ENCODE measurements at regions not wholly inside any gene's neighbourhood (a gene's known extent, or its start where the extent isn't known, plus 50 kb on each side); places are given as distances from the start of the nearest gene placed in this dataset.
"Not testable (repeated sequence)": the region's sequence is repeated elsewhere in the genome, so short reads cannot be mapped to it uniquely, and the experiment has no call there.

DNA sequence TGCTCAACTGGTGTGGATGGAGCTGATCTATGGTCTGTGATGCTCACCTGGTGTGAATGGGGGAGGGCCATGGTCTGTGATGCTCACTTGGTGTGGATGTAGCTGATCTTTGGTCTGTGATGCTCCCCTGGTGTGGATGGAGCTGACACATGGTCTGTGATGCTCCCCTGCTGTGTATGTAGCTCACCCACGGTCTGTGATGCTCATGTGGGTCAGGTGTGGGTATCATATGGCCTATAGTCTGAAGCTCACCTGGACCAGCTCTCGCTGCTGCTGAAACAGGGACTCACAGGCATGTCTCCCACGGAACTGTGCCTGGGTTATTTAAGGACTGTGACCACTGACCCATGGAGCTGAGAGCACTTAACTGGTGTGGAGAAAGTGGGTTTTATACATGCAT lies 109.7 kb downstream of the CRLF2 start:
- DNase-seq: no peak

DNA sequence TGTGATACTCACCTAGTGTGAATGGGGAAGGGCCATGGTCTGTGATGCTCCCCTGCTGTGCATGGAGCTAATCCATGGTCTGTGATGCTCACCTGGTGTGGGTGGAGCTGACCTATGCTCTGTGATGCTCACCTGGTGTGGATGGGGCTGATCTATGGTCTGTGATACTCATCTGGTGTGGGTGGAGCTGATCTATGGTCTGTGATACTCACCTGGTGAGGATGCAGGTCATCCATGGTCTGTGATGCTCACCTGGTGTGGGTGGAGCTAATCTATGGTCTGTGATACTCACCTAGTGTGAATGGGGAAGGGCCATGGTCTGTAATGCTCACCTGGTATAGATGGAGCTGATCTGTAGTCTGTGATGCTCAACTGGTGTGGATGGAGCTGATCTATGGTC lies 110.2 kb downstream of the CRLF2 start:
- DNase-seq: not testable (repeated sequence)

DNA sequence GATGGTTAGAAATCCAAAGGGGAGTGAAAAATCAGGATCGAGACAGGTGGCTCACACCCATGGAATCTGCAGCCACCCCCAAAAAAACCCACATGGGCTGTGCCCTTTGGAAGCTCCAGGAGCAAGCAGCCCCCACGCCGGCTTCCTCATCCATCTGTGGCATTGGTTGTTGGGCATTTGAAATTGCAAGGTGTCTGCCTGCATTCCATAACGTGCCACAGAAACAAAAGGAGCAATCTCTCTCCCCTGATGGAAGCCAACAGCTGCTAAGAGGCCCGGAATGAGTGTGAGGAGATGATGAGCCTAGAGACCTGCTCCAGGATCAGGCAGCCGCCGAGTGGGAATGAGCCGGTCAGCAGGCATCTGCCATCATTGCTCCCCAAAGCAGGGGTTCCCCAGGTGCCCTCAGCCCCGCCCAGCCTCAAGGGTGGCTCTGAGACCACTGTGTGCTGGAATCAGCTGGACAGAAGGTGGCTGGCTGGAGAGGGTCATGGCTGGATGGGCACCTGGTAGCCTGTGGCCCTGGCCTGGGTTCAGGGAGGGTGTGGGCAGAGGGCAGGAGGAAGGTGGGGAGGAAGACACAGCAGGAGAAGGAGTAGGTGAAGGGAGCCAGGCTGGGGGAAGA lies 113.2 kb downstream of the CRLF2 start:
- DNase-seq: no peak

DNA sequence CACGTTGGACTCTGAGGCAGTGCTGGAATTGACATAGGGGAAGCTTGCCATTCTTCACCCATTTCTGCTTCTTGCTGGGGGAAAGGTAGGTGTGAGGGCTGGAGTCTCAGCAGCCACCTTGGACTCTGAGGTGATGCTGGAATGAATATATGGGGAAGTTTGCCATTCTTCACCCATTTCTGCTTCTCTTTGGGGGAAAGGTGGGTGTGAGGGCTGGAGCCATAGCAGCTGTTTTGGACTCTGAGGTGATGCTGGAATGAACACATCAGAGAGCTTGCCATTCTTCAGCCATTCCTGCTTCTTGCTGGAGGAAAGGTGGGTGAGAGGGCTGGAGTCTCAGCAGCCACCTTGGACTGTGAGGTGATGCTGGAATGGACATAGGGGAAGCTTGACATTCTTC lies 115.1 kb downstream of the CRLF2 start:
- no peak for DNase-seq

DNA sequence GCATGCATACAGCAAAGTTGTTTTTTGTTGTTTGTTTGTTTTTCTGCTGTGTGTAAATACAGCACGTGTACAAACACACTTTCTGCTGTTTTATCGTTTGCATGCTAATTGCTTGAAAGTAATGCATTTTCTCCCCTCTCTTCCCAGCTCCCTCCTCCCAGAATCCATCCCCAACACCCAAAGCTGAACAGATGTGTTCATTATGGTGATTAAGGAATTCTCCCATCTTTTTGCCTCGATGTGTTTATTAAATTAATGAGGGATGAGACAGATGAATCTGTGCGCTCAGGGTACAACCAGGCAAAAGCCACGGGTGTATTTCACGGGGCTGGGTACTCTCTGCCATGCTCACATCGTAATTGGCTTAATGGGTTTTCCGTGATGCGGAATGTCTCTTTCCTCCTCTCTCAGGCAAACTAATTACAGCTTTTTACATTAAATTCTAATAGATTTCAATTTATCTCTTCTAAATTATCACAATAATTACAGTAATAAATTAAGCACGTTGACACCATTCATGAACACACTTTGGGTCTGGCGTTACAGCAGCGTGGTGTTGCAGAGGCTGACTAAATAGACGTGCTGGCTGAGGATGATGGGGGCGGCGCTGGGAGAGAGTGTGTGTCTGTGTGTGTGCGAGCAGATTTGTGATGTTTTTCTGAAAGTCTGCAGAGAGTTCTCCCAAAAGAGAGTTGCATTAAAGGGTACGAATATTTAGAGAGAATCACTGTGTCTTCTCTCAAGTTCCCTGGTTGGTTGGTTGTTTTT lies 117.7 kb downstream of the CRLF2 start:
- DNase-seq: no peak

DNA sequence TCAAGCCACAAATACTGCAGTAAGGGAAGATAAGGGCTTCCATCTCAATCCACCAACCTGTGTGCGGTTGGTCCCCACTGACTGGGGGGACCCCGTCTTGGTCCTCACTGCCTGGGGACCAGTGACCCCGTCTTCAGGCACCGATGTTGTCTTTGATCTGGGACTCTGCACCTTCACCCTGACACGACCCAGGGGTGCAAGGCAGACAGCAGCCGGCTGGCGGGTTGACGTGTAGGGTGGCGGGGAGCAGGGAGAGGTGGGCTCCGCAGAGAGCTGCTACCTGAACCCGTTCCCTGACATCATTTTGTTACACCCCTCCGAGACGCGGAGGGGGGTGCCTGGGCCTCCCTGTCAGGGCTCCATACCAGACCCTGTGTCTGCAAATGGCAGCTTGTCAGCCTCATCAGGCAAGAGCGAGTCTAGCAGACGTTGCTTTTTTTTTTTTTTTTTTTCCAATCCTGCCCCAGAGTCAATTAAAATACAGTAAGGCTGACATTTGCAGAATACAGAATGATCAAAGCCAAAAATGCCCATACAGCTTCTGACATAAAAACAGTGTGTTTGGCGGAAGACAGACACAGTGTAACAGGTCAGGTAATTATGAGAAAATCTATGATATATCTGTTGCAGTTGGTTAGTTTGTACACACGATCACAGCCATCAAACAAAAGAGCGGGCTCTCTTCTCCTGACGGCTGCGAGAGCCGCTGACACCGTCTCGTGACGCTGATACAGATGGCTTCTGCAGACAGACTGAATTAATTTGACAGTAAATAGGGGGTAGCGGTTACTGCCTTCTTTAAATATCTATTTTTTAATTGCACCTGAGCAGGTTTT lies 118.6 kb downstream of the CRLF2 start:
- DNase-seq: no peak

DNA sequence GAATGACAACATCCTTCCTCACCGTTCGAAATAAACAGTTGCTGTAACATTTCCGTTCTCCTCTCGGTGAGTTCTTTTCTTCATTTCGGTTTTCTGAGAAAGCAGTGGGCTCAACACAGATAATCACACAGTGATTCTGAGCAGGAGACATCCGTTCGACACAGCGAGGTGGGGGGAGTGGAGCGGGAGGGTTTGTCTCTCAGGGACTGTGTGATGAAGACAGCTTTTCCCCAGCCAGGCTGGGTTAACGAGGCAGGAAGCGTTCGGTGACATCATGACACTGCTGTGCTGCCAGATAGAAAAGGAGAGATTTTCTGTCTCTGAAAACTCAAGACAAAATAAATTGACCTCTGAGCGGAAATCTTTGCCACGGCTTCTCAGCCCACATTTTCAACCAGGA lies 119.3 kb downstream of the CRLF2 start:
- no peak for DNase-seq

DNA sequence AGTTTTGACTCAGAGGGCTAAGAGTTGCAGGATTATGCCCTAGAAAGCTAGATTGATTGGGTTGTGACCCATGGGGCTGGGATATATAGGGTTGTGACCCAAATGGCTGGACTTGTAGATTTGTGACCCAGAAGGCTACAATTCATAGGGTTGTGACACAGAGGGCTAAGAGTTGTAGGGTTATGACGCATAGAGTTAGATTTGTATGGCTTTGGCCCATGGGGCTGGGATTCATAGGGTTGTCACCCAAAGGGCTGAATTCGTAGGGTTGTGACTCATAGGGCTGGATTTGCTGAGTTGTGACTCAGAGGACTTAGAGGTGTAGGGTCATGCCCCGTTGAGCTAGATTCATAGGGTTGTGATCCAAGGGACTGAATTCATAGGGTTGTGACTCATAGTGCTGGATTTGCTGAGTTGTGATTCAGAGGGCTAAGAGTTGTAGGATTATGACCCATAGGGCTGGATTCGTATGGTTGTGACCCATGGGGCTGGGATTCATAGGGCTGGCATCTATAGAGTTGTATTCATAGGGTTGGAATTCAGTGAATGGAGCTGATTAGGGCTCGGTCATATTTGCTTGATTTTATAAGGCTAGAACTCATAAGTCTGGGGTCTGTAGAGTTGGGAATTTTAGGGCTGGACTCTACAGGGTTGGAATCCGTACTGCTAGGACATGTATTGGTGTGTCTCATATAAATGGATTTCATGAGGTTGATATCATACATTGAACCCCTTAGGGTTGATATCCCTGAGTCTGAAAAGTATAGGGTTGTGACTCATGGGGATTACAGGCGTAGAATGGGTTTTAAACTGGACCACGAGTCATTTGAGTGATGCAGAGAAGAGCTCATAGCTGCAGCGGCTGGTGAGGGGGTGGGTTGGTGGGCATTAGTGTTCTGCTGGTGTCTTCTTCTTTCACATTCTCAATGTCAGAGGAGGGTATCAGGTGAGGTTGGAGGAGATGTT lies 125.7 kb downstream of the CRLF2 start:
- no peak for DNase-seq

DNA sequence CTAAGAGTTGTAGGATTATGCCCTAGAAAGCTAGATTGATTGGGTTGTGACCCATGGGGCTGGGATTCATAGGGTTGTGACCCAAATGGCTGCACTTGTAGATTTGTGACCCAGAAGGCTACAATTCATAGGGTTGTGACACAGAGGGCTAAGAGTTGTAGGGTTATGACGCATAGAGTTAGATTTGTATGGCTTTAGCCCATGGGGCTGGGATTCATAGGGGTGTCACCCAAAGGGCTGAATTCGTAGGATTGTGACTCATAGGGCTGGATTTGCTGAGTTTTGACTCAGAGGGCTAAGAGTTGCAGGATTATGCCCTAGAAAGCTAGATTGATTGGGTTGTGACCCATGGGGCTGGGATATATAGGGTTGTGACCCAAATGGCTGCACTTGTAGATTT lies 126.6 kb downstream of the CRLF2 start:
- DNase-seq: not testable (repeated sequence)

DNA sequence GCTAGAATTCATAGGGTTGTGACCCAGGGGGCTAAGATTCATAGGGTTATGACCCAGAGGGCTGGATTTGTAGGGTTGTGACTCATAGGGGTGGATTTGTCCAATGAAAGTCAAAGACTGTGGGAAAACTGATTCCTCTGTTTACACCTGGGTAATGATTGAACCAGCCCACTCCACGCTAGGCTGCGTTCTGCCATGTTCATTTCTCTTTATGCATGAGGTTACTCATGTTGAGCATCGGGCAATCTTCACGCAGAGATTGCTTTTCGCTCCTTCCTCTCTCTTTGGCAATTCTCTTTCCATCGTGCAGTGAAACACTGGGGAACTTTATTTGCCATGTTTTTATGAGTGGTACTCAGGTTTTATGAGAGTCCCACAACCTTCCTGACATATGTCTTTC lies 127.8 kb downstream of the CRLF2 start:
- no peak for DNase-seq

DNA sequence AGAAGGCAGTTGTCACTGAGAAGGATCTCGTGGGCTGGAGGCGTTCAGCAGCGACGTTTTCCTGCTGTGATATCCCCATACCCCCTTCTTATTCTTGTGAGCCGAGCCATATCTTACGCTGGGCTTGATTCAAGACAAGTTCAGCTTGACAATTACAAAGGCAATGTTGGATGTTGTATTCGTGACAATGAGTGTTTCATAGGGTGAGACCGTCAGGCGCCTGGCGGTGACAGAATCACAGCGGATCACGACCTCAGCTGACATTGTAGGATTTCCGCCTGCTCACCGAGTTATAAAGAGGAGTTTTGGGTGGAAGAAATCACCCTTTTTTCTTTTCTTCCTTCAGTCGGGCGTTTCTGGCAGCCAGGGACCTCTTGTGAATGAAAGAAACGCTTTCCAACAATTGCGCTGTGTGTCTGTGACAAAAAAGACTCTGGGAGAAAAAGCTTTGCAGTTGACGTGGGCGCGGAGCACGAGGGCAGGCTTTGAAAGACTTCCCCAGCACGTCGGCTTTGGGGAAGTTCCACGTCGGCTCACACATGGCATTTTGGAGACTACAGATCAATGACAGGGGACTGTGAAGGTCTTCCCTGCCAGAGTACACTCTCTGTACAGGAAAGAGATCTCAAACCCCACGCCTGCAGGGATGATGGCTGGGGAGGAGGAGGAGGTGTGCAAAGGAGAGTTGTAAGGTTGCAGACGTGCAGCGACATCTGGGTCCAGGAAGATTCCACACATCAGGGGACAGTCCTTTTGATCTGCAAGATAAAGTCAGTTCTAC lies 135.4 kb downstream of the CRLF2 start:
- DNase-seq: no peak

DNA sequence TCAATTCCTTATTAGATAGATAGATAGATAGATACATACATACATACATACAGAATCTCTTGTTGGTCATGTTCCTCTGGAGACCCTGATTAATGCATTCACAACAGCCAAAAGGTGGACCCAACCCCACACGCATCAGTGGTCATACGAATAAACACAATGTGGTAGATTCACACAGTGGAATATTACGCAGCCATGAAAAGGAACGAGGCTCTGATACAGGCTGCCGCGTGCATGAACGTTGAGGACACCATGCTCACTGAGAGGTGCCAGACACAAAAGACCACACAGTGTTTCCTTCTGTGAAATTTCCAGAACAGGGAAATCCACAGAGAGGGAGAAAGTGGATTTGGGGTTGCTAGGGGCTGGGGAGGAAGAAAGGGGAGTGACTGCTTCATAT lies 136.7 kb downstream of the CRLF2 start:
- DNase-seq: no peak

DNA sequence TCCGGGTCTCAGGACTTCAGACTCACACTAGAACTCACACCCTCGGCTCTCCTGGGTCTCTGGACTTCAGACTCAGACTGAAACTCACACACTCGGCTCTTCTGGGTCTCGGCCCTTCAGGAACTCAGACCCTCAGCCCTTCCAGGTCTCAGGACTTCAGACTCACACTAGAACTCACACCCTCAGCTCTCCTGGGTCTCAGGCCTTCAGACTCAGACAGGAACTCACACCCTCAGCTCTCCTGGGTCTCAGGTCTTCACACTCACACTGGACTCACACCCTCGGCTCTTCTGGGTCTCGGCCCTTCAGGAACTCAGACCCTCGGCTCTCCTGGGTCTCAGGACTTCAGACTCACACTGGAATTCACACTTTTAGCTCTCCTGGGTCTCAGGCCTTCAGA lies 137.3 kb downstream of the CRLF2 start:
- no peak for DNase-seq

DNA sequence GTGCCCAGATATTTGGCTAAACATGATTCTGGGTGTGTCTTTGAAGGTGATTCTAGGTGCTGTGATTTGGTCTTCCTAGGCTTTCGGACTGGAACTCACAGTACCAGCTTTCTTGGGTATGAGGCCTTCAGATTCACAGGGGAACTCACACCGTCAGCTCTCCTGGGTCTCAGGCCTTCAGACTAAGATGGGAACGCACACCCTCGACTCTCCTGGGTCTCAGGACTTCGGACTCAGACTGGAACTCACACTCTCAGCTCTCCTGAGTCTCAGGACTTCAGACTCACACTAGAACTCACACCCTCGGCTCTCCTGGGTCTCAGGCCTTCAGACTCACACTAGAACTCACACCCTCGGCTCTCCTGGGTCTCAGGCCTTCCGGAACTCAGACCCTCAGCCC lies 137.7 kb downstream of the CRLF2 start:
- no peak for DNase-seq

DNA sequence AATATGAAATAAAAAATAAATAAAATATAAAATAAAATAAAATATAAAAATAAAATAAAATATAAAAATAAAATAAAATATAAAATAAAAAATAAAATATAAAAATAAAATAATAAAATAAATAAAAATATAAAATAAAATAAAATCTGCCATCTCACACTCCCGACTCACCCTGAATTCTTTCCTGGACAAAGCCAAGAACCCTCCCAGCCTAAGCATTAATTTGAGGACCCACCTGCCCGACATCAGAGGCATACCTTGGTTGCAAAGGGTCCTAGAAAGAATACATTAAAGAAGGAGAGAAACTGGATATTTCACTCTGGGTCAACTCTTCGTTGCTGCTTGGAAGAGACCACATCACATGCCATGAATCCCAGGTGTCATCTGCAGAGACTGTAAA lies 138.3 kb downstream of the CRLF2 start:
- DNase-seq: no peak

DNA sequence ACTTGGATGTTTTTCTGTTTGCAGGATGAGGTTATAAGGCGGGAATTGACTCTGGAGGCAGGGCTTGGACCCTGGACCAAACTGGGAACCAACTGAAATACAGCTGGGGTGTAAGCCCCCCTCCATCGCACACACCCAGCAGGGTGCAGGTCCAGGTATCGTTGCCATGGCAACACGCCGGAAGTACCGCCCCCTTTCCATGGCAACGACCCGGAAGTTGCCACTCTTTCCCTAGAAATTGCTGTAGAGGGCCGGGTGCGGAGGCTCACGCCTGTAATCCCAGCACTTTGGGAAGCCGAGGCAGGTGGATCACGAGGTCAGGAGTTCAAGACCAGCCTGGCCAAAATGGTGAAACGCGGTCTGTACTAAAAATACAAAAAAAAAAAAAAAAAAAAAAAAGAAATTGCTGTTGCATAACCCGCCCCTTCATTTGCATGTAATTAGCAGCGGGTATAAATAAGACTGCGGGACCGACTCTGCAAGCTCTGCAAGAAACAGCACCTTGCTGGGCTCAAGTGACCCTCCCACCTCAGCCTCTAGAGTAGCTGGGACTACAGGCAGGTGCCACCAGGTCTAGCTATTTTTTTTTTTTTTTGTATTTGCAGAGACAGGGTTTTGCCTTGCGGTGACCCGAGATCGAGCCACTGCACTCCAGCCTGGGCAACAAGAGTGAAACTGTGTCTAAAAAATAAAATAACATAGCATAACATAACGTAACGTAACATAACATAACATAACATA lies 139.6 kb downstream of the CRLF2 start:
- no peak for DNase-seq

DNA sequence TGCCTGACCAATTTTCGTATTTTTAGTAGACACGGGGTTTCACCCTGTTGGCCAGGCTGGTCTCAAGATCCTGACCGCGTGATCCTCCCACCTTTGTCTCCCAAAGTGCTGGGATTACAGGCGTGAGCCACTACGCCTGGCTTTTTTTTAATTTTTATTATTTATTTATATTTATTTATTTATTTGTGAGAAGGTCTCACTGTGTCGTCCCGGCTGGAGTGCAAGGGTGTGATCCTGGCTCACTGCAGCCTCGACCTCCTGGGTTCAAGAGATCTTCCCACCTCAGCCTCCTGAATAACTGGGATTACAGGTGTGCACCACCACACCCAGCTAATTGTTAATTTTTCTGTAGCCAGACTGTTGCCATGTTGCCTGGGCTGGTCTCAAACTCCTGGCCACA lies 141.1 kb downstream of the CRLF2 start:
- DNase-seq: no peak

DNA sequence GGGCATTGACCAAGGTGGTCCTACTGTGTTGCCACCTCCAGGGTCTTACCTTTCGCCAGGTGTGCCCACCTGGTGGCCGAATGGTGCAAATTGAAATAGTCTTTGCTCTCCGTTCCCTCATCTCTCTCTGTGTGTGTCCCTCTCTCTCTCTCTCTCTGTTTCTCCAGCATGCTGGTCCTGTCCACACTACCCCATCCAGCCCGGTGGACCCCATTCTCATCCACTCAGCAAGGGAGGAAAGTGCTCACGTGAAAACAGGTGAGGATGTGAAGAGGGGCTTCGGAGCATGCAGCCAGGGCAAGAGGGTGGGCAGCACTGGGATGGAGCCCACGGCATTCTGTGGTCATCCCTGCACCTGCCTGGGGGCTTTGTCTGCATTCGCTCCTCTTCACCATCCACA lies 150.1 kb downstream of the CRLF2 start:
- DNase-seq: no peak

DNA sequence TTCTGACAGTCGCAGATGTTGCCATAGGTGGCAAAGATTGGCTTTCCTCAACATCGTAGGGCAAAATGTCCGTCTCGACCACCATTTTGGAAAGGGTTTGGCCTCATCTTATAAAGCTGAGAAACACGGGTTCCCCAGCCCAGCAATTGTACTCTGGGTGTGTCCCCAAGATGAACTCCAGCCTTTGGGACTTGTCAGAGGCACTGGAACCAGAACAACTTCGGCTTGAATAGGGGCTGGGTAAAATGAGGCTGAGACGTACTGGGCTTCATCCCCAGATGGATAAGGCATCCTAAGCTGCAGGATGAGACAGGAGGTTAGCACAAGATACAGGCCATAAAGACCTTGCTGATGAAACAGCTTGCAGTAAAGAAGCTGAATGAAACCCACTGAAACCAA lies 151.9 kb downstream of the CRLF2 start:
- no peak for DNase-seq

DNA sequence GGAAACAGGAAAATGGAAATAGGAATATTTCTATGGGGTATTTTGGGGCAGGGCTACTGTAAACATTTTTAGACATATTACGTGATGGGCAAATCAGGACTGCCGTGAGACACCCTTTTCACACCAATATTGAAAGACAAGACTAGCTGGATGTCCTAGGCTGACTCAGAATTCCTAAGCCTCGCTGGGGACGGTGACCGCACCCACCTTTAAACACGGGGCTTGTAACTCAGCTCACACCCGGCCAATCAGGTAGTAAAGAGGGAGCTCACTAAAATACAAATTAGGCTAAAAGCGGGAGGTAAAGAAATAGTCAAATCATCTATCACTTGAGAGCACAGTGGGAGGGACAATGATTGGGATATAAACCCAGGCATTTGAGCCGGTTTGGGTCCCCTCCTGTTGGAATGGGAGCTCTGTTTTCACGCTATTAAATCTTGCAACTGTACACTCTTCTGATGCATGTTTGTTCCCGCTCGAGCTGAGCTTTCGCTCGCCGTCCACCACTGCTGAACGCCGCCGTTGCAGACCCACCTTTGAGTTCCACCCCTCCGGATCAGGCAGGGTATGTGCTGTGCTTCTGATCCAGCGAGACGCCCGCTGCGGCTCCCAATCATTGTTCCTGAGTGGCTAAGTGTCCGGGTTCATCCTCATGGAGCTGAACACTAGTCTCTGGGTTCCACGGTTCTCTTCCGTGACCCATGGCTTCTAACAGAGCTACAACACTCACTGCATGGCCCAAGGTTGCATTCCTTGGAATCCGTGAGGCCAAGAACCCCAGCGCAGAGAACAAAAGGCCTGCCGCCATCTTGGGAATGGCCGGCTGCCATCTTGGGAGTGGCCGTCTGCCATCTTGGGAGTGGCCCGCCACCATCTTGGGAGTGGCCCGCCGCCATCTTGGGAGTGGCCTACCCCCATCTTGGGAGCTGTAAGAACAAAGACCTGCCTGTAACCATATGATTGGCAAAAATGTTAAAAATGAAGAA lies 152.6 kb downstream of the CRLF2 start:
- DNase-seq: no peak

Data from KG1 (cell line).